ENCODE measurements at regions not wholly inside any gene's neighbourhood (a gene's known extent, or its start where the extent isn't known, plus 50 kb on each side); places are given as distances from the start of the nearest gene placed in this dataset.

DNA sequence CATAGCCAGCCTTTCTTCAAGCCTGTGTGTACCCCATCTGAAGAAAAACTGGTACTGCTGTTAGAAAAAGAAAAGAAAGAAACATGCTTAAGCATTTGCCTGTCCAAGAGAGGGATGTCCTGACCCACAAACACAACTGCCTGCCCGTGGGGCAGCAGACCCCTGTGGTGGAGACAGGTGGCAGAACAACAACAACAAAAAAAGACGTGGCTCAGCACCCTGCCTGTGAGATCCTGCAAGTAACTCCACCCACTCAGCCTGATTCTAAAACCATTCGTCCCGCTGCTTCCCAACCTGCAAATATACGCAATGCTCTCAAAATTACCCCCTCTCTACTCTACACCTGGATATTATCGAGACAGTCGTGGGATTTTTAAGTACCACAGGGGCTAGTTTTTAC lies 64.9 kb upstream of the ZDHHC17 start:
- Histone ChIP-seq H3K36me3 (no peaks in the 10 kb centered on the region), H3K4me3 (no peak overlapping the region), H3K27ac (no peak overlapping the region), H3K9me3 (no peaks in the 10 kb centered on the region), H3K4me1 (no peaks in the 10 kb centered on the region), H3K27me3 (no peaks in the 10 kb centered on the region)
- no peak for TF ChIP-seq EP300 (IDR thresholded peaks at IDR 0.05)
- TF ChIP-seq POLR2AphosphoS5 (IDR thresholded peaks at IDR 0.05) = no peak
- TF ChIP-seq POLR2A (IDR thresholded peaks at IDR 0.05) = no peak
- TF ChIP-seq, protein P1, sequence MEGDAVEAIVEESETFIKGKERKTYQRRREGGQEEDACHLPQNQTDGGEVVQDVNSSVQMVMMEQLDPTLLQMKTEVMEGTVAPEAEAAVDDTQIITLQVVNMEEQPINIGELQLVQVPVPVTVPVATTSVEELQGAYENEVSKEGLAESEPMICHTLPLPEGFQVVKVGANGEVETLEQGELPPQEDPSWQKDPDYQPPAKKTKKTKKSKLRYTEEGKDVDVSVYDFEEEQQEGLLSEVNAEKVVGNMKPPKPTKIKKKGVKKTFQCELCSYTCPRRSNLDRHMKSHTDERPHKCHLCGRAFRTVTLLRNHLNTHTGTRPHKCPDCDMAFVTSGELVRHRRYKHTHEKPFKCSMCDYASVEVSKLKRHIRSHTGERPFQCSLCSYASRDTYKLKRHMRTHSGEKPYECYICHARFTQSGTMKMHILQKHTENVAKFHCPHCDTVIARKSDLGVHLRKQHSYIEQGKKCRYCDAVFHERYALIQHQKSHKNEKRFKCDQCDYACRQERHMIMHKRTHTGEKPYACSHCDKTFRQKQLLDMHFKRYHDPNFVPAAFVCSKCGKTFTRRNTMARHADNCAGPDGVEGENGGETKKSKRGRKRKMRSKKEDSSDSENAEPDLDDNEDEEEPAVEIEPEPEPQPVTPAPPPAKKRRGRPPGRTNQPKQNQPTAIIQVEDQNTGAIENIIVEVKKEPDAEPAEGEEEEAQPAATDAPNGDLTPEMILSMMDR (IDR thresholded peaks at IDR 0.05) = no peak
- WGBS, 2 donors (ENCODE audit: low coverage in 1 of 2) = 46 to 67% methylated on average over 7 of the region's 7 CpGs
- no peak for ATAC-seq

DNA sequence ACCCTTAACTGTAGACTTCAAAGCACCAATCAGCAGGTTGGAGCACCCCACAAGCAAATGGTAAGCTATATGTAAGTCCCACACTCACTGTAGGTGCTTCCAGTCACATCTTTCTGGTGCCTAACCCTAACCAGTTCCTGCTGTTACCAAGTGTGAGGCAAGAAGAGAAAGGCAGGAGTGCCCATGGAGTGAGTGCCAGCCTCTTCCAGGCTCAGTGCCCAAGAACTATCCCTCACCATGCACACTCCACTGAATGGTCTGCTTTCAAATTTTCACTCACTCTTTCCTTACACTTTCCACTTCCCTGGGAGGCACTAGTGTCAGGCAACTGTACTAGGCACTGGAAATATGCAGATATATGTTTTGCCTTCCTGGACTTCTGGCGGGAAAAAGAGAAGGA lies 62.2 kb upstream of the ZDHHC17 start:
- H3K4me3 ChIP-seq = no peak overlapping the region
- ATAC-seq = no peak
- H3K27ac ChIP-seq = no peak overlapping the region
- H3K9me3 ChIP-seq = no peaks in the 10 kb centered on the region
- H3K4me1 ChIP-seq = no peaks in the 10 kb centered on the region
- WGBS, 2 donors (ENCODE audit: low coverage in 1 of 2) = 77% methylated on average over 1 of the region's 1 CpG; no CpG with 5 or more reads in 1 of the 2 donors
- no peaks in the 10 kb centered on the region for H3K27me3 ChIP-seq
- TF ChIP-seq, protein P1 (IDR thresholded peaks at IDR 0.05) = no peak
- TF ChIP-seq POLR2AphosphoS5 (IDR thresholded peaks at IDR 0.05) (no peak), POLR2A (IDR thresholded peaks at IDR 0.05) (no peak), EP300 (IDR thresholded peaks at IDR 0.05) (no peak)
- no peaks in the 10 kb centered on the region for H3K36me3 ChIP-seq

- Histone ChIP-seq H3K4me3 (no peak overlapping the region), H3K4me1 (peaks cover 0 to 3% (median 0%) of the 10 kb centered on the region in 3 donors), H3K36me3 (no peaks in the 10 kb centered on the region), H3K9me3 (no peaks in the 10 kb centered on the region), H3K27ac (no peak overlapping the region), H3K27me3 (no peaks in the 10 kb centered on the region)
- WGBS, 2 donors (ENCODE audit: low coverage in 1 of 2) = 78 to 93% methylated on average over 3 to 4 of the region's 4 CpGs
- no peak for ATAC-seq
- TF ChIP-seq POLR2AphosphoS5 (IDR thresholded peaks at IDR 0.05) (no peak), EP300 (IDR thresholded peaks at IDR 0.05) (no peak), POLR2A (IDR thresholded peaks at IDR 0.05) (no peak)
- TF ChIP-seq, protein P1 (IDR thresholded peaks at IDR 0.05) = no peak
Measured at GRCh38 chr12:76702946-76703345, 61.0 kb upstream of the ZDHHC17 start.

- TF ChIP-seq EP300 (IDR thresholded peaks at IDR 0.05) (no peak), POLR2A (IDR thresholded peaks at IDR 0.05) (no peak), POLR2AphosphoS5 (IDR thresholded peaks at IDR 0.05) (no peak)
- TF ChIP-seq, protein P1 (IDR thresholded peaks at IDR 0.05) = no peak
- no peak for ATAC-seq
- no peaks in the 10 kb centered on the region for H3K9me3 ChIP-seq
- no peak overlapping the region for H3K4me3 ChIP-seq
- H3K36me3 ChIP-seq = no peaks in the 10 kb centered on the region
- no peaks in the 10 kb centered on the region for H3K27me3 ChIP-seq
- WGBS, 2 donors (ENCODE audit: low coverage in 1 of 2) = 97 to 100% methylated on average over 2 of the region's 2 CpGs
- peaks cover 0 to 12% (median 0%) of the 10 kb centered on the region in 3 donors for H3K4me1 ChIP-seq
- no peak overlapping the region for H3K27ac ChIP-seq
Measured at GRCh38 chr12:76704693-76705092, 59.2 kb upstream of the ZDHHC17 start.

DNA sequence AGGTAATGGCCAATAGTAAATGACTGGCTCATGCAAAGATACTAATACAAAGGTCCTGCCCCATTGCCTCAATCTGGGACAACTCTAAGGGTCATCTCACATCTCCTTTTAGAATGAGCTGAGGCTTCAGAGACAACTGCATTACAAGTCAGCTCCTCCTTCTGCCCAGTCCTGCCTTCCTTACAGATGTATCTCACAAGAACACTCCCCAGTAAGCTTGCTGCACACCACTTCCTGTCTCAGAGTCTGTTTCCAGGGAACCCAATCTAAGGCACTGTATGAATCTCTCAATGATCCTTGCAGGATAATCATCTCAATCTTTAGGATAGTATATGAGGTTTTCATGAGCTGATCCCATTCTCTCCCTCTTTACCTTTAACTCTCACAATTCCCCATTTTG lies 57.8 kb upstream of the ZDHHC17 start:
- Histone ChIP-seq H3K4me1 (peaks cover 0 to 12% (median 0%) of the 10 kb centered on the region in 3 donors), H3K36me3 (no peaks in the 10 kb centered on the region), H3K9me3 (no peaks in the 10 kb centered on the region), H3K27ac (no peak overlapping the region), H3K4me3 (no peak overlapping the region), H3K27me3 (no peaks in the 10 kb centered on the region)
- TF ChIP-seq, protein P1 (IDR thresholded peaks at IDR 0.05) = no peak
- no peak for TF ChIP-seq EP300 (IDR thresholded peaks at IDR 0.05)
- TF ChIP-seq POLR2A (IDR thresholded peaks at IDR 0.05) = no peak
- TF ChIP-seq POLR2AphosphoS5 (IDR thresholded peaks at IDR 0.05) = no peak
- no peak for ATAC-seq
